HCT116 (cell line): ENCODE measurements at regions not wholly inside any gene's neighbourhood (a gene's known extent, or its start where the extent isn't known, plus 50 kb on each side); places are given as distances from the start of the nearest gene placed in this dataset.

Experiments
- ATAC-seq: fragments of 200-7000 bp; cut with Tn5 transposase; 2 replicates; pipeline ENCODE4 v1.9.1; 2020; ENCODE audit warnings: mild to moderate bottlenecking, moderate library complexity
- BruUV-seq: library from RNA; stranded (reverse); fragments of 400-500 nt; replicated peaks from 2 replicates; lab custom pipeline; 2021; lab: Mats Ljungman, UMichigan
- CTCF ChIA-PET: fragments of 300-600 bp; sonication (Branson Sonifier 250); formaldehyde crosslinking; loops from one replicate; lab custom pipeline; 2021; ENCODE audit warnings: antibody characterized with exemption; lab: Charles Lee
- POLR2A ChIA-PET: fragments of 300-600, 350-600 bp; sonication (Branson Sonifier 250); formaldehyde crosslinking; loops from one replicate; lab custom pipeline; 2021; ENCODE audit warnings: antibody characterized with exemption; lab: Charles Lee
- RAD21 ChIA-PET, 2 experiments: fragments of 300-600 bp; sonication (Branson Sonifier 250); formaldehyde crosslinking; loops; one replicate each; lab custom pipeline; 2023; ENCODE audit warnings: low total read pairs in 2 of 2; ENCODE audit not compliant: uncharacterized antibody in 2 of 2, unreplicated experiment in 2 of 2, low non-redundant PET in 1 of 2; lab: Charles Lee
- DNase-seq: peaks from one replicate; pipeline ENCODE4 v3.0.0-alpha.2; 2010; ENCODE audit warnings: low read depth, low spot score
- H2AFZ ChIP-seq: fragments of 200-600 bp; shearing (Covaris generic), sonication (generic); 2 replicates; pipeline ENCODE4 v1.6.1; 2017; ENCODE audit warnings: low read depth, mixed run types, mixed read lengths, antibody characterized with exemption, low read length; ENCODE audit not compliant: poor library complexity, severe bottlenecking
- H3K27ac ChIP-seq: 2 replicates; pipeline ENCODE4 v1.5.1; 2012; ENCODE audit warnings: low read depth, low read length
- H3K27me3 ChIP-seq: fragments of 200-600 bp; sonication (generic); 2 replicates; pipeline ENCODE4 v1.6.1; 2016; ENCODE audit warnings: mixed run types, low read length, mixed read lengths; ENCODE audit not compliant: insufficient read depth
- H3K36me3 ChIP-seq, 2 experiments: fragments of 200-500 bp in 1 of 2; fragments of 200-600 bp in 1 of 2; sonication (Bioruptor generic) in 1 of 2; sonication (generic) in 1 of 2; 2 replicates each; pipeline versions ENCODE4 v1.5.1 to v1.6.1; 2014 to 2016; ENCODE audit warnings: low read length in 2 of 2, inconsistent platforms in 1 of 2, mixed read lengths in 1 of 2, mixed run types in 1 of 2; ENCODE audit not compliant: insufficient read depth in 2 of 2, control insufficient read depth in 1 of 2
- H3K4me1 ChIP-seq, 2 experiments: fragments of 200-600 bp in 1 of 2; sonication (generic) in 1 of 2; 2 replicates each; pipeline versions ENCODE4 v1.5.1 to v1.6.1; 2012 to 2017; ENCODE audit warnings: low read length in 2 of 2, inconsistent platforms in 1 of 2, mild to moderate bottlenecking in 1 of 2, mixed read lengths in 1 of 2, mixed run types in 1 of 2, moderate library complexity in 1 of 2; ENCODE audit not compliant: insufficient read depth in 2 of 2, control insufficient read depth in 1 of 2
- H3K4me2 ChIP-seq: fragments of 200-600 bp; sonication (generic); 2 replicates; pipeline ENCODE4 v1.6.1; 2017; ENCODE audit warnings: mixed run types, low read length, mixed read lengths
- H3K4me3 ChIP-seq, 2 experiments: fragments of 200-600 bp in 1 of 2; sonication (generic) in 1 of 2; replicated peaks in 1 of 2; 2 replicates each; pipeline ENCODE4 v1.5.1; 2011 to 2016; ENCODE audit warnings: low read length in 2 of 2, control low read depth in 1 of 2, low read depth in 1 of 2, mild to moderate bottlenecking in 1 of 2, mixed read lengths in 1 of 2, mixed run types in 1 of 2
- H3K79me2 ChIP-seq: fragments of 200-600 bp; sonication (generic); 2 replicates; pipeline ENCODE4 v1.6.1; 2017; ENCODE audit warnings: mild to moderate bottlenecking, mixed run types, low read length, moderate library complexity, mixed read lengths; ENCODE audit not compliant: insufficient read depth
- H3K9ac ChIP-seq: fragments of 200-600 bp; sonication (generic); 2 replicates; pipeline ENCODE4 v1.6.1; 2016; ENCODE audit warnings: low read length, mixed read lengths
- H3K9me2 ChIP-seq: fragments of 200-600 bp; sonication (generic), shearing (Covaris generic); 2 replicates; pipeline ENCODE4 v1.6.1; 2017; ENCODE audit warnings: mixed run types, mild to moderate bottlenecking, moderate library complexity; ENCODE audit not compliant: insufficient read depth
- H3K9me3 ChIP-seq, 2 experiments: fragments of 200-500 bp in 1 of 2; fragments of 200-600 bp in 1 of 2; sonication (Bioruptor generic) in 1 of 2; sonication (generic) in 1 of 2; 2 replicates each; pipeline ENCODE4 v1.6.1; 2014 to 2017; ENCODE audit warnings: low read length in 2 of 2, mixed read lengths in 2 of 2, inconsistent platforms in 1 of 2, low read depth in 1 of 2, mild to moderate bottlenecking in 1 of 2, mixed run types in 1 of 2, moderate library complexity in 1 of 2; ENCODE audit not compliant: control insufficient read depth in 1 of 2, insufficient read depth in 1 of 2
- H4K20me1 ChIP-seq: fragments of 200-600 bp; sonication (generic), shearing (Covaris generic); 2 replicates; pipeline ENCODE4 v1.6.1; 2017; ENCODE audit warnings: mixed run types, mild to moderate bottlenecking, moderate library complexity; ENCODE audit not compliant: insufficient read depth
- REST ChIP-seq: IDR thresholded peaks from 2 replicates; pipeline ENCODE4 v1.6.1; 2012; ENCODE audit warnings: low read depth
- ZFX ChIP-seq: fragments of 450-650 bp; IDR thresholded peaks from 2 replicates; pipeline ENCODE4 v1.6.1; 2017
- ZNF274 ChIP-seq: fragments of 200-500 bp; sonication (Bioruptor generic); IDR thresholded peaks from 2 replicates; pipeline ENCODE4 v1.6.1; 2014; ENCODE audit warnings: mild to moderate bottlenecking, low read depth, low read length, inconsistent platforms
- intact Hi-C: fragments of 100-400 bp; cut with micrococcal nuclease; formaldehyde crosslinking; loops from 2 replicates; pipeline ENCODE4 v1.10.0; 2022

GRCh38 chr2:103252781-103253180 lies 490.9 kb downstream of the TMEM182 start:
- Histone ChIP-seq H3K4me1 (no peaks in the 10 kb centered on the region), H3K79me2 (no peaks in the 10 kb centered on the region), H4K20me1 (no peaks in the 10 kb centered on the region), H3K9me2 (no peaks in the 10 kb centered on the region), H3K4me2 (no peak overlapping the region), H2AFZ (no peak overlapping the region), H3K9ac (no peak overlapping the region), H3K27ac (no peak overlapping the region), H3K27me3 (no peaks in the 10 kb centered on the region), H3K4me3 (no peak overlapping the region), H3K36me3 (no peaks in the 10 kb centered on the region), H3K9me3 (peaks cover 6 to 21% of the 10 kb centered on the region in 2 experiments; a peak in 2 of 4 replicates)
- ATAC-seq (no peak), DNase-seq (no peak)
- BruUV-seq = no TSS peak
- CTCF ChIA-PET = no interaction called here
- RAD21 ChIA-PET = no interaction called here
- TF ChIP-seq REST = no peak
- POLR2A ChIA-PET = no interaction called here
- intact Hi-C loops = no loop called here

- Histone ChIP-seq H3K9me3 (peaks cover 3 to 15% of the 10 kb centered on the region in 2 experiments; a peak in 2 of 4 replicates), H3K4me3 (no peak overlapping the region), H3K9me2 (no peaks in the 10 kb centered on the region), H3K9ac (no peak overlapping the region), H3K27me3 (no peaks in the 10 kb centered on the region), H3K36me3 (no peaks in the 10 kb centered on the region), H3K4me2 (no peak overlapping the region), H3K4me1 (no peaks in the 10 kb centered on the region), H3K27ac (no peak overlapping the region), H4K20me1 (no peaks in the 10 kb centered on the region), H2AFZ (no peak overlapping the region), H3K79me2 (no peaks in the 10 kb centered on the region)
- ChIA-PET RAD21 (no interaction called here), POLR2A (no interaction called here), CTCF (no interaction called here)
- TF ChIP-seq ZNF274 (no peak), ZFX (no peak)
- intact Hi-C loops = no loop called here
- no TSS peak for BruUV-seq
- DNase-seq = no peak
- no peak for ATAC-seq
Measured at GRCh38 chr2:103254611-103255010, 492.8 kb downstream of the TMEM182 start.
